ENCODE measurements at regions not wholly inside any gene's neighbourhood (a gene's known extent, or its start where the extent isn't known, plus 50 kb on each side); places are given as distances from the start of the nearest gene placed in this dataset.
A peak's percentile ranks its signal among the peaks of the same experiment; 100 is the strongest.
"Not testable (repeated sequence)": the region's sequence is repeated elsewhere in the genome, so short reads cannot be mapped to it uniquely, and the experiment has no call there.

GRCh38 chr1:221262677-221263076 is 383.4 kb downstream of the HLX start:
- DNase-seq (ENCODE audit: low read depth), result not testable (repeated sequence)

- DNase-seq (ENCODE audit: low read depth), result peak; percentile 76
Observed at GRCh38 chr1:221263831-221264767, 384.9 kb downstream of the HLX start.

GRCh38 chr1:221264848-221265247 is 385.6 kb downstream of the HLX start:
- DNase-seq (ENCODE audit: low read depth), result no peak

- peak; percentile 72 for DNase-seq (ENCODE audit: low read depth)
Observed at GRCh38 chr1:221268295-221268694, 389.1 kb downstream of the HLX start.

- DNase-seq (ENCODE audit: low read depth), result no peak
Observed at GRCh38 chr1:221271701-221272100, 392.5 kb downstream of the HLX start.

- DNase-seq (ENCODE audit: low read depth), result no peak
Observed at GRCh38 chr1:221272940-221273339, 393.7 kb downstream of the HLX start.

- no peak for DNase-seq (ENCODE audit: low read depth)
Observed at GRCh38 chr1:221274373-221274772, 395.1 kb downstream of the HLX start.

- peak; percentile 13 for DNase-seq (ENCODE audit: low read depth)
Observed at GRCh38 chr1:221276896-221277409, 397.7 kb downstream of the HLX start.

- DNase-seq (ENCODE audit: low read depth), result no peak
Observed at GRCh38 chr1:221279146-221279545, 399.9 kb downstream of the HLX start.

GRCh38 chr1:221283532-221283931 is 404.3 kb downstream of the HLX start:
- no peak for DNase-seq (ENCODE audit: low read depth)

GRCh38 chr1:221284028-221284427 is 404.8 kb downstream of the HLX start:
- peak; percentile 61 for DNase-seq (ENCODE audit: low read depth)

GRCh38 chr1:221284991-221285390 is 405.7 kb downstream of the HLX start:
- not testable (repeated sequence) for DNase-seq (ENCODE audit: low read depth)

- DNase-seq (ENCODE audit: low read depth), result not testable (repeated sequence)
Observed at GRCh38 chr1:221285458-221286210, 406.4 kb downstream of the HLX start.

GRCh38 chr1:221286399-221286798 is 407.2 kb downstream of the HLX start:
- no peak for DNase-seq (ENCODE audit: low read depth)

- DNase-seq (ENCODE audit: low read depth), result no peak
Observed at GRCh38 chr1:221289103-221289502, 409.9 kb downstream of the HLX start.

GRCh38 chr1:221290669-221291068 is 411.4 kb downstream of the HLX start:
- no peak for DNase-seq (ENCODE audit: low read depth)

GRCh38 chr1:221291113-221291512 is 411.9 kb downstream of the HLX start:
- no peak for DNase-seq (ENCODE audit: low read depth)

GRCh38 chr1:221292652-221293051 is 413.4 kb downstream of the HLX start:
- DNase-seq (ENCODE audit: low read depth), result no peak

- DNase-seq (ENCODE audit: low read depth), result no peak
Observed at GRCh38 chr1:221294242-221294641, 415.0 kb downstream of the HLX start.

- DNase-seq (ENCODE audit: low read depth), result no peak
Observed at GRCh38 chr1:221302357-221302756, 423.1 kb downstream of the HLX start.

GRCh38 chr1:221302810-221303209 is 423.6 kb downstream of the HLX start:
- no peak for DNase-seq (ENCODE audit: low read depth)

GRCh38 chr1:221303623-221304022 is 424.4 kb downstream of the HLX start:
- DNase-seq (ENCODE audit: low read depth), result no peak

- DNase-seq (ENCODE audit: low read depth), result no peak
Observed at GRCh38 chr1:221306239-221306638, 427.0 kb downstream of the HLX start.

Measured in non-pigmented ciliary epithelial cell (primary cell).